HUES64 (cell line): ENCODE measurements at regions not wholly inside any gene's neighbourhood (a gene's known extent, or its start where the extent isn't known, plus 50 kb on each side); places are given as distances from the start of the nearest gene placed in this dataset.

ENCODE experiments used
- H3K27ac ChIP-seq: 2 replicates; pipeline ENCODE4 v1.7.0; 2013; ENCODE audit warnings: low read depth, low read length, inconsistent platforms
- H3K27me3 ChIP-seq: 2 replicates; pipeline ENCODE4 v1.6.1; 2013; ENCODE audit warnings: mild to moderate bottlenecking, low read length; ENCODE audit not compliant: insufficient read depth
- H3K36me3 ChIP-seq: 2 replicates; pipeline ENCODE4 v1.6.1; 2013; ENCODE audit warnings: mild to moderate bottlenecking, low read length; ENCODE audit not compliant: insufficient read depth
- H3K4me1 ChIP-seq: 2 replicates; pipeline ENCODE4 v1.6.1; 2013; ENCODE audit warnings: mild to moderate bottlenecking, low read length, moderate library complexity; ENCODE audit not compliant: insufficient read depth
- H3K4me3 ChIP-seq: 2 replicates; pipeline ENCODE4 v1.5.1; 2013; ENCODE audit warnings: mild to moderate bottlenecking, low read length, moderate library complexity
- H3K9ac ChIP-seq: 2 replicates; pipeline ENCODE4 v1.6.1; 2013; ENCODE audit warnings: mild to moderate bottlenecking, low read depth, low read length
- H3K9me3 ChIP-seq: 2 replicates; pipeline ENCODE4 v1.6.1; 2013; ENCODE audit warnings: low read depth, low read length; ENCODE audit not compliant: insufficient read depth
- WGBS: fragments of 150-250, 120-280 bp; methylation state at CpG from one replicate; pipeline ENCODE4 v1.1.7; 2013; ENCODE audit warnings: missing lambda C conversion rate; 5-methylcytosine and 5-hydroxymethylcytosine counted together

GRCh38 chr5:73373814-73374510 lies 74.6 kb downstream of the FOXD1 start:
- H3K9ac ChIP-seq = no peak overlapping the region
- no peaks in the 10 kb centered on the region for H3K36me3 ChIP-seq
- 95% methylated on average over 3 of the region's 3 CpGs for WGBS
- H3K4me1 ChIP-seq = peaks cover 8% of the 10 kb centered on the region
- H3K4me3 ChIP-seq = no peak overlapping the region
- no peak overlapping the region for H3K27ac ChIP-seq
- no peaks in the 10 kb centered on the region for H3K27me3 ChIP-seq
- H3K9me3 ChIP-seq = no peaks in the 10 kb centered on the region

- WGBS = 70% methylated on average over 12 of the region's 12 CpGs
Measured at GRCh38 chr5:73370640-73371583, 77.7 kb downstream of the FOXD1 start.

GRCh38 chr5:73370095-73370494 lies 78.5 kb downstream of the FOXD1 start:
- 90% methylated on average over 4 of the region's 5 CpGs for WGBS
- Histone ChIP-seq H3K4me1 (no peaks in the 10 kb centered on the region), H3K27me3 (no peaks in the 10 kb centered on the region), H3K9me3 (no peaks in the 10 kb centered on the region), H3K4me3 (no peak overlapping the region), H3K36me3 (no peaks in the 10 kb centered on the region), H3K9ac (no peak overlapping the region), H3K27ac (no peak overlapping the region)

More at GRCh38 chr5:73370640-73371583, 77.7 kb downstream of the FOXD1 start:
- Histone ChIP-seq H3K9ac (no peak overlapping the region), H3K9me3 (no peaks in the 10 kb centered on the region), H3K27ac (no peak overlapping the region), H3K36me3 (no peaks in the 10 kb centered on the region), H3K27me3 (no peaks in the 10 kb centered on the region), H3K4me3 (no peak overlapping the region), H3K4me1 (no peaks in the 10 kb centered on the region)

GRCh38 chr5:73369278-73369677 lies 79.3 kb downstream of the FOXD1 start:
- no peaks in the 10 kb centered on the region for H3K4me1 ChIP-seq
- no peaks in the 10 kb centered on the region for H3K27me3 ChIP-seq
- no peaks in the 10 kb centered on the region for H3K9me3 ChIP-seq
- WGBS = 94% methylated on average over 5 of the region's 5 CpGs
- H3K4me3 ChIP-seq = no peak overlapping the region
- no peak overlapping the region for H3K9ac ChIP-seq
- no peaks in the 10 kb centered on the region for H3K36me3 ChIP-seq
- H3K27ac ChIP-seq = no peak overlapping the region

- no peaks in the 10 kb centered on the region for H3K9me3 ChIP-seq
- H3K27me3 ChIP-seq = no peaks in the 10 kb centered on the region
- H3K4me1 ChIP-seq = no peaks in the 10 kb centered on the region
Measured at GRCh38 chr5:73367650-73368049, 80.9 kb downstream of the FOXD1 start.

GRCh38 chr5:73365990-73366667 lies 82.4 kb downstream of the FOXD1 start:
- 84% methylated on average over 12 of the region's 12 CpGs for WGBS
- Histone ChIP-seq H3K36me3 (no peaks in the 10 kb centered on the region), H3K27me3 (no peaks in the 10 kb centered on the region), H3K4me3 (no peak overlapping the region), H3K9me3 (no peaks in the 10 kb centered on the region), H3K9ac (no peak overlapping the region), H3K4me1 (no peaks in the 10 kb centered on the region), H3K27ac (no peak overlapping the region)

More at GRCh38 chr5:73367650-73368049, 80.9 kb downstream of the FOXD1 start:
- no peaks in the 10 kb centered on the region for H3K36me3 ChIP-seq
- WGBS = 95% methylated on average over 2 of the region's 2 CpGs
- no peak overlapping the region for H3K9ac ChIP-seq
- no peak overlapping the region for H3K27ac ChIP-seq
- no peak overlapping the region for H3K4me3 ChIP-seq

DNA sequence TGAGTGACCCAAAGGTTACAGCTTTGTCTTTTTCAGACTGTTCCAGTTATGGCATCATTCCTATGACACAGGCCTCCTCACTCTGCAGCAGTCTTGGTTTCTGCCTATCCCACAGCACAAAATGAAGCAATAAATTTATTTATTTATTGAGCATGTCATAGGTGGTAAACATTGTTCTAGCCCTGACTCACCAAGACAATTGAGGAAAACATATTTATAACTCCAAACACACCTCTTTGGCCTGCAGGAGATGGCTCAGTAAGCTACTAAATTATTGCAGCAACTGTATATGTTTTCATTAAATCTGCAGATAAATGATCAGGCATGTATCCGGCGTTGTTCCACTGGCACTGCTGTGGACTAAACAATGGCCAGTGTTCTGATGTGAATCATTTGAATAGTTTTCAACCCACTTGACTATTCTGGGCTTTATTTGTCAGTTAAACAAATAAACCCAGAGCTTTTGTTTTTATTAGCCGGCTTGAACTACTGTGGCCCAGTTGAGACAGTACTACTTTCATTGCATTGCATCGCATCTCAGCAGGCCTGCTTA lies 83.2 kb downstream of the FOXD1 start:
- Histone ChIP-seq H3K4me3 (no peak overlapping the region), H3K27me3 (no peaks in the 10 kb centered on the region), H3K4me1 (no peaks in the 10 kb centered on the region), H3K9ac (no peak overlapping the region), H3K27ac (no peak overlapping the region), H3K9me3 (no peaks in the 10 kb centered on the region), H3K36me3 (no peaks in the 10 kb centered on the region)
- 85% methylated on average over 4 of the region's 4 CpGs for WGBS

DNA sequence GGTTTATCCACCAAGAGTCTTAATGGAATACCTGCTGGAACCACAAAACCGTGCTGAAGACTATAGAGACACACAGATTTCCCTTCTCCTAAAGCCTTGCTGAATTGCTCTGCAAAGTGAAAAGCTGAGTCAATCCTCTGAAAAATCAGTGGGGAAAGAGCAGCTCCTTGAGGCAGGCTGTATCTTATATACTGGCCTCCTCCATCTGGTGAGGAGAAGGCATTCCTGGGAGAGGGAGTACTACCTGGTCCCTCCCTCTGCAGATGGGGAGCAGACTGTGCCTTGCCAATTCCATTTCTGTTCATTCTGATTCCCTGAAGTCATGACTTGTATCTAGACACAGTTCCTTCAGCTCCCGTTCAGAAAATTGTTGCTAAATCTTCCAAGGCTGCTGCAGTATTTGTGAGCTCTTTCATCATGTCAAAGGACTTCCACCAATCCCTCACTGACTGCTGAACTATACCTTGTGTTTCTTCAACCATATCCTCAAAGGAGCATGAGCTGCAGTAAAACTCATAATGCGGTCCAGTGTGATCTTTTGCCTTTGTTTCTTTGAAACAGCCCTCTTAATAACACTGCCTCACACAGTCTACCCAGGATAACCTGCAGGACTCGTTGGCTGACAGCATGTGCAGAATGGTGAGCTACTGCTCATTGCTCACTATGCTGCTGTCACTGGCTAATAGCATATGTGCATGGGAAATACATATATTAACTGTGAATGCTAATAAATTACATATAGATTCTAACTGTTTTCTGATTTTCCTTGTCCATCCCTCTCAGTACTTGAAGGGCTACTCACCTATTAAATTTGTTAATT lies 84.5 kb downstream of the FOXD1 start:
- H3K36me3 ChIP-seq = no peaks in the 10 kb centered on the region
- no peak overlapping the region for H3K4me3 ChIP-seq
- H3K9ac ChIP-seq = no peak overlapping the region
- no peaks in the 10 kb centered on the region for H3K9me3 ChIP-seq
- H3K4me1 ChIP-seq = no peaks in the 10 kb centered on the region
- no peak overlapping the region for H3K27ac ChIP-seq
- no peaks in the 10 kb centered on the region for H3K27me3 ChIP-seq
- 88% methylated on average over 4 of the region's 4 CpGs for WGBS

- no peaks in the 10 kb centered on the region for H3K9me3 ChIP-seq
- H3K4me1 ChIP-seq = no peaks in the 10 kb centered on the region
- no peaks in the 10 kb centered on the region for H3K36me3 ChIP-seq
- no peak overlapping the region for H3K4me3 ChIP-seq
- no peak overlapping the region for H3K27ac ChIP-seq
- WGBS = 90% methylated on average over 1 of the region's 1 CpG
- no peaks in the 10 kb centered on the region for H3K27me3 ChIP-seq
- no peak overlapping the region for H3K9ac ChIP-seq
Measured at GRCh38 chr5:73359395-73359794, 89.2 kb downstream of the FOXD1 start.

DNA sequence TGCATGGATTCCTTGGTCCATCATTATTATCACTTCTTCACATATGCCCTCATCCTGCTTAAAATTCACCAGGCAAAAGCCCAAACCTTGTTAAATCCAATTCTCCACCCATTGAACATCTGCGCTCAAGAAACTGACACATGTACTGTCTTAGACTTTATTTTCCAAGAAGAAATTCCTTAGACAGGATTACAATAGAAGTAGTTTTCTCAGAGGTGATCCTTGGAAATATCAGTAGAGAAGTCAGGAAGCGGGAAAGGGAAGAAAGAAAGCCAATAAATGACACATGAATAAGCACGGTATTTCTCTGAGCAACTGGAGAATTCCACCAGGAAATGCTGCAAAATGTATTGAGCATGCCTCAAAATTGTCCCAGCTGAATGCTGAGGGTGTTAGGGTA lies 90.2 kb downstream of the FOXD1 start:
- H3K27me3 ChIP-seq = no peaks in the 10 kb centered on the region
- no peaks in the 10 kb centered on the region for H3K9me3 ChIP-seq
- no peaks in the 10 kb centered on the region for H3K4me1 ChIP-seq
- WGBS = 93% methylated on average over 3 of the region's 3 CpGs
- no peaks in the 10 kb centered on the region for H3K36me3 ChIP-seq
- H3K27ac ChIP-seq = no peak overlapping the region
- H3K4me3 ChIP-seq = no peak overlapping the region
- no peak overlapping the region for H3K9ac ChIP-seq
